ENCODE measurements at regions not wholly inside any gene's neighbourhood (a gene's known extent, or its start where the extent isn't known, plus 50 kb on each side); places are given as distances from the start of the nearest gene placed in this dataset.
"Not testable (repeated sequence)": the region's sequence is repeated elsewhere in the genome, so short reads cannot be mapped to it uniquely, and the experiment has no call there.

GRCh38 chr12:125861299-125862281 lies 796.4 kb downstream of the AACS start (continued):
- TF ChIP-seq, protein P1, sequence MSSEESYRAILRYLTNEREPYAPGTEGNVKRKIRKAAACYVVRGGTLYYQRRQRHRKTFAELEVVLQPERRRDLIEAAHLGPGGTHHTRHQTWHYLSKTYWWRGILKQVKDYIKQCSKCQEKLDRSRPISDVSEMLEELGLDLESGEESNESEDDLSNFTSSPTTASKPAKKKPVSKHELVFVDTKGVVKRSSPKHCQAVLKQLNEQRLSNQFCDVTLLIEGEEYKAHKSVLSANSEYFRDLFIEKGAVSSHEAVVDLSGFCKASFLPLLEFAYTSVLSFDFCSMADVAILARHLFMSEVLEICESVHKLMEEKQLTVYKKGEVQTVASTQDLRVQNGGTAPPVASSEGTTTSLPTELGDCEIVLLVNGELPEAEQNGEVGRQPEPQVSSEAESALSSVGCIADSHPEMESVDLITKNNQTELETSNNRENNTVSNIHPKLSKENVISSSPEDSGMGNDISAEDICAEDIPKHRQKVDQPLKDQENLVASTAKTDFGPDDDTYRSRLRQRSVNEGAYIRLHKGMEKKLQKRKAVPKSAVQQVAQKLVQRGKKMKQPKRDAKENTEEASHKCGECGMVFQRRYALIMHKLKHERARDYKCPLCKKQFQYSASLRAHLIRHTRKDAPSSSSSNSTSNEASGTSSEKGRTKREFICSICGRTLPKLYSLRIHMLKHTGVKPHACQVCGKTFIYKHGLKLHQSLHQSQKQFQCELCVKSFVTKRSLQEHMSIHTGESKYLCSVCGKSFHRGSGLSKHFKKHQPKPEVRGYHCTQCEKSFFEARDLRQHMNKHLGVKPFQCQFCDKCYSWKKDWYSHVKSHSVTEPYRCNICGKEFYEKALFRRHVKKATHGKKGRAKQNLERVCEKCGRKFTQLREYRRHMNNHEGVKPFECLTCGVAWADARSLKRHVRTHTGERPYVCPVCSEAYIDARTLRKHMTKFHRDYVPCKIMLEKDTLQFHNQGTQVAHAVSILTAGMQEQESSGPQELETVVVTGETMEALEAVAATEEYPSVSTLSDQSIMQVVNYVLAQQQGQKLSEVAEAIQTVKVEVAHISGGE (CRISPR knock-in tag; IDR thresholded peaks at IDR 0.05), result no peak
- no peak for TF ChIP-seq TBL1XR1 (IDR thresholded peaks at IDR 0.05; ENCODE audit: low read depth, low read length)
- TF ChIP-seq SMARCA5 (IDR thresholded peaks at IDR 0.05), result no peak
- no peak for TF ChIP-seq HDAC2 (IDR thresholded peaks at IDR 0.05)
- no peak for TF ChIP-seq CBX5 (IDR thresholded peaks at IDR 0.05; ENCODE audit: low read depth)
- TF ChIP-seq NFIC (IDR thresholded peaks at IDR 0.05; ENCODE audit: low read depth, low read length), result no peak
- no peak for TF ChIP-seq LARP7 (IDR thresholded peaks at IDR 0.05)
- TF ChIP-seq, protein P2, sequence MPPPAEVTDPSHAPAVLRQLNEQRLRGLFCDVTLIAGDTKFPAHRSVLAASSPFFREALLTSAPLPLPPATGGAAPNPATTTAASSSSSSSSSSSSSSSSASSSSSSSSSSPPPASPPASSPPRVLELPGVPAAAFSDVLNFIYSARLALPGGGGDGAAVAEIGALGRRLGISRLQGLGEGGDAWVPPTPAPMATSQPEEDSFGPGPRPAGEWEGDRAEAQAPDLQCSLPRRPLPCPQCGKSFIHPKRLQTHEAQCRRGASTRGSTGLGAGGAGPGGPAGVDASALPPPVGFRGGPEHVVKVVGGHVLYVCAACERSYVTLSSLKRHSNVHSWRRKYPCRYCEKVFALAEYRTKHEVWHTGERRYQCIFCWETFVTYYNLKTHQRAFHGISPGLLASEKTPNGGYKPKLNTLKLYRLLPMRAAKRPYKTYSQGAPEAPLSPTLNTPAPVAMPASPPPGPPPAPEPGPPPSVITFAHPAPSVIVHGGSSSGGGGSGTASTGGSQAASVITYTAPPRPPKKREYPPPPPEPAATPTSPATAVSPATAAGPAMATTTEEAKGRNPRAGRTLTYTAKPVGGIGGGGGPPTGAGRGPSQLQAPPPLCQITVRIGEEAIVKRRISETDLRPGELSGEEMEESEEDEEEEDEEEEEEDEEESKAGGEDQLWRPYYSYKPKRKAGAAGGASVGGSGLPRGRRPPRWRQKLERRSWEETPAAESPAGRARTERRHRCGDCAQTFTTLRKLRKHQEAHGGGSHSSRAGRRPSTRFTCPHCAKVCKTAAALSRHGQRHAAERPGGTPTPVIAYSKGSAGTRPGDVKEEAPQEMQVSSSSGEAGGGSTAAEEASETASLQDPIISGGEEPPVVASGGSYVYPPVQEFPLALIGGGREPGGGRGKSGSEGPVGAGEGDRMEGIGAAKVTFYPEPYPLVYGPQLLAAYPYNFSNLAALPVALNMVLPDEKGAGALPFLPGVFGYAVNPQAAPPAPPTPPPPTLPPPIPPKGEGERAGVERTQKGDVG (CRISPR knock-in tag; IDR thresholded peaks at IDR 0.05), result no peak
- no peak for TF ChIP-seq NBN (IDR thresholded peaks at IDR 0.05)
- TF ChIP-seq MYB (IDR thresholded peaks at IDR 0.05; ENCODE audit: borderline replicate concordance, low read depth, low read length), result no peak
- no peak for TF ChIP-seq EED (IDR thresholded peaks at IDR 0.05; ENCODE audit: low read depth)

DNA sequence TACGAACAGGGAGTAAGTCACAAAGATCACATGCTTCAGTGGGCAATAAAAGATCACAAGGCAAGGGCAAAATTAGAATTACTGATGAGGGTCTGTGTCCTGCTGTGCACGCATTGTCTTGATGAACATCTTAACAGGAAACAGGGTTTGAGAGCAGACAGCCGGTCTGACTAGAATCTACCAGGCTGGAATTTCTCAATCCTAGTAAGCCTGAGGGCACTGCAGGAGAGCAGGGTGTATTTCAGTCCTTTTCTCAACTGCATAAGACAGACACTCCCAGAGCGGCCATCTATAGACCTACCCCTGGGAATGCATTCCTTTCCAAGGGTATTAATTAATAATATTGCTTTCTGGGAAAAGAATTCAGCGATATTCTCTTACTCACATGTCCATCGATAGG lies 800.0 kb downstream of the AACS start:
- BruUV-seq (replicated peaks); SMC1A ChIA-PET (ENCODE audit: uncharacterized antibody, unreplicated experiment); H3K9me3 ChIP-seq (replicated peaks; ENCODE audit: control insufficient read depth, insufficient read depth, low read length); H3K4me1 ChIP-seq (ENCODE audit: control insufficient read depth, insufficient read depth, low read length); H3K36me3 ChIP-seq (ENCODE audit: control insufficient read depth in 2 of 2, insufficient read depth in 2 of 2, low read length in 1 of 2); H3K79me2 ChIP-seq (ENCODE audit: control insufficient read depth, insufficient read depth, low read length); H3K9ac ChIP-seq (ENCODE audit: control insufficient read depth, insufficient read depth, low read length); in situ Hi-C loops (cut with MboI); intact Hi-C loops (cut with micrococcal nuclease; ENCODE audit: unreplicated experiment); CTCF ChIA-PET; FAIRE-seq; POLR2A ChIA-PET; H3K27me3 ChIP-seq (replicated peaks in 1 of 2; ENCODE audit: control insufficient read depth in 2 of 2, insufficient read depth in 2 of 2, low read length in 1 of 2); RAD21 ChIA-PET (ENCODE audit: unreplicated experiment); H3K27ac ChIP-seq (ENCODE audit: control insufficient read depth, insufficient read depth); H3K4me3 ChIP-seq; H4K20me1 ChIP-seq (ENCODE audit: control insufficient read depth, insufficient read depth); H2AFZ ChIP-seq (ENCODE audit: control insufficient read depth, low read depth, low read length); ATAC-seq; H3K4me2 ChIP-seq (ENCODE audit: control insufficient read depth, insufficient read depth); DNase-seq (ENCODE audit: low read depth, low spot score): not testable (repeated sequence)
- 25% methylated on average over 6 of the region's 6 CpGs for WGBS (ENCODE audit: insufficient coverage, insufficient replicate concordance, low lambda C conversion rate, missing lambda C conversion rate)
